ENCODE measurements at regions not wholly inside any gene's neighbourhood (a gene's known extent, or its start where the extent isn't known, plus 50 kb on each side); places are given as distances from the start of the nearest gene placed in this dataset.

- TF ChIP-seq CTCF (IDR thresholded peaks at IDR 0.05; ENCODE audit: poor library complexity) = no peak
- no peak for TF ChIP-seq EZH2 (IDR thresholded peaks at IDR 0.05; ENCODE audit: borderline replicate concordance)
- no peak for TF ChIP-seq EZH2phosphoT487 (IDR thresholded peaks at IDR 0.05; ENCODE audit: low read depth, severe bottlenecking, unreplicated experiment)
These were observed 168.3 kb upstream of the SYT1 start for GRCh38 chr12:78696267-78696666.

All from hepatocyte (in vitro differentiated cells).